HG02798 (cell line): ENCODE measurements at regions not wholly inside any gene's neighbourhood (a gene's known extent, or its start where the extent isn't known, plus 50 kb on each side); places are given as distances from the start of the nearest gene placed in this dataset.
A peak's percentile ranks its signal among the peaks of the same experiment; 100 is the strongest.

ENCODE experiments used
- ATAC-seq: cut with Tn5 transposase; IDR thresholded peaks from one replicate; pipeline ENCODE4 v1.9.1; 2021; ENCODE audit warnings: mild to moderate bottlenecking; ENCODE audit not compliant: unreplicated experiment, poor library complexity

- no peak for ATAC-seq
Observed at GRCh38 chr10:92747066-92747465, 57.3 kb downstream of the HHEX start.

- ATAC-seq: no peak
Observed at GRCh38 chr10:92747600-92747999, 57.8 kb downstream of the HHEX start.

GRCh38 chr10:92750791-92751533, 61.2 kb downstream of the HHEX start:
- ATAC-seq: no peak

- no peak for ATAC-seq
Observed at GRCh38 chr10:92751534-92751811, 61.7 kb downstream of the HHEX start.

DNA sequence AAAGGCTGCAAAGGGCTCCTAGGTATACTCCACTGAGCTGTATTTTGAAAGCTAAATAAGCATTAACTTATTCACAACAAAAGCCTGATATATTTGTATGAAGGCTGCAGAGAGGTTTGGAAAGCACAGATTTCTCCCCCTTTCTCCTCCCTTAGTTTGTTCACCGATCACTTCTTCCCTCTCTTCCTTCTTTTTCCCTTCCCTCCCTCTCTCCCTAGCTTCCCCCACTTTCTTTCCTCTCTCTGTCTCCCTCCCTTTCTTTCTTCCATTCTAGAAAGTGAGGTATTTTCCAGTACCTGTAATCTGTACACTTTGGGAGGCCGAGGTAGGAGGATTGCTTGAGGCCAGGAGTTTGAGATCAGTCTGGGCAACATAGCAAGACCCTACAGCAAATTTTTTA, 62.1 kb downstream of the HHEX start:
- ATAC-seq: no peak

- no peak for ATAC-seq
Observed at GRCh38 chr10:92753865-92754264, 64.1 kb downstream of the HHEX start.

DNA sequence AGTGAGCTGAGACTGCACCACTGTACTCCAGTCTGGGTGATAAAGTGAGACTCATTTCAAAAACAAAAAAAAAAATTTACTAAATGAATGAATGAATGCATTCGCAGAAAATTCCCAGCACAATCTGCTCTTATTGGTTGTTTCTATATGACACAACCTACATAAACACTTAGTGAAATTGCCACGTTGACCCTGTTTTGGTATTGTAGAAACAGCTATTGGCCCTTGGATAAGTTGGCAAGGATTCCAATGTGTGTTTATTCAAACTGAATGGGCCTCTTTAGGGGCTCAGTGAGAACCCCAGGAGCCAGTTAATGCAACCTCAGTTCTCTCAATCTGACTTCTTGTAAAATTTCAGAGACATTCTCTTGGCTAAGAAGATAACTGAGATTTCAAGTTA, 66.0 kb downstream of the HHEX start:
- no peak for ATAC-seq

GRCh38 chr10:92756201-92757065, 66.7 kb downstream of the HHEX start:
- ATAC-seq: peak; percentile 89

GRCh38 chr10:92757066-92757710, 67.4 kb downstream of the HHEX start:
- ATAC-seq: peak; percentile 63

DNA sequence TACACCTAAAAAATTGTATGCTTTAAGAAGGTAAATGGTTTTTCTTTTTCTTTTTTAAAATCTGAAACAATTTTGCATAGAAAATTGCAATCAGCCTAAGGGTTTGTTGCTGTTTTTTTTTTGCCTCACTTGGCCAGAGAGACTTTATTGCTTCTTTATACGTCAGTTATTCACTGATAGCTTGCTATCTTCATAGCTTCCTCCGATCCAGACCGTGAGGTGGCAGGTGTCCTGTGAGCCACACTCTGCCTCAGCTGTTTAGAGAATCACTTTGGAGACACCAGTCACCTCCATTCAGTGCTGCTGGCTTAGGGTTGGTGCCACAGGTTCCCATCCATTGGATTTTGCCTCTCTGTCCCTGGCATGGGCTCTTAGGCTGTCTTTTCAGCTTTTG, 68.0 kb downstream of the HHEX start:
- ATAC-seq: no peak

DNA sequence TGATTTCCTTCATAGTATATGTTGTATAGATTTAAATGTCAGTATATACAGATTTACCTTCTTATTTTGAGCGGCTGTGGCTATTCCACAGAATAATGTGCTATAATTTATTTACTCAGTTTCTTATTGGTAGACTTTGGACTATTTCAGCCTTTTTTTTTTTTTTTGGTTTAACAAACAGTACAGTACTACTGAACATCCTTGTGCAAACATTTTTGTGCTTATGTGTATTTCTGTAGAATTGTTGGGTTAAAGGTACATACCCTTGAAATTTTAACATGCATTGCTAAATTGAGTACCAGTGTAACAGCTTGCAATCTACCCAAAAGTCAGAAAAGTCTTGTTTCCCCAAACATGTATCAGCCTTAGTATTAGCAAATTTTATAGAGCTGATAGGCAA, 68.8 kb downstream of the HHEX start:
- no peak for ATAC-seq

DNA sequence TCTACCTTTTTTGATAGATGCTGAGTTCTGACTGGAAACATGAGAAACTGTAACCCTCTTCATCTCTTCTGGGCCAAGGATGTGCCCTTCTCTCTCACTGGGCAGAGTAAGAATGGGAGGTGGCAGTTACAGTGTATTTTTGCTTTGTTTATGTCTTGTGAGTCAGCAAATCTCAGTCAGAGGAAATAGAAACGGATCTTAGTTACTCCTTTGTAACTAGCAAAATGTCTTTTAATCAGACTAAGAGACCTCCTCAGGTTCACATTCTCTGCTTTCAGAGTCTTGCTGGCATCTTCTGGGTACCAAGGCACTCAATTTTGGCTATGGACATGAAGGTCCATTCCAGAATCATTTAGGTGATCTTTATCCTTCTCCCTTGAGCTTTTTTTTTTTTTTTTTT, 70.9 kb downstream of the HHEX start:
- ATAC-seq: no peak

DNA sequence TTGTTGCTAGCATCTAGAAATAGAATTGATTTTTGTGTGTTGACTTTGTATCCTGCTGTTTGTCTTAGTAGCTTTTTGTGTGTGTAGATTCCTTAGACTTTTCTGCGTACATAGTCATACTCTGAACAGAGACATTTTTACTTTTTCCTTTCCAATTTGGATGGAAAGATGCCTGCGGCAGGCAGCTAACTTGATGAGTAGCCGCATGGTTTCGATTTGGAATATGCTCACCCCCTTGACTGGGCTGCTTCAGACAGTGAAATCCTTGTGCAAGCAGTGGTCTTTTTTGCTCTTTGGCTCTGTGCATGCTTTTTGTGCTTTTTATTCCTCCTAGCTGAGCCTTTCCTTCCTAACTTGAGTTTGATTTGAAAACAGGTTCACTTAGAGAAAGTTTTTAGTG, 71.8 kb downstream of the HHEX start:
- no peak for ATAC-seq

- ATAC-seq: no peak
Observed at GRCh38 chr10:92763634-92764155, 73.9 kb downstream of the HHEX start.

DNA sequence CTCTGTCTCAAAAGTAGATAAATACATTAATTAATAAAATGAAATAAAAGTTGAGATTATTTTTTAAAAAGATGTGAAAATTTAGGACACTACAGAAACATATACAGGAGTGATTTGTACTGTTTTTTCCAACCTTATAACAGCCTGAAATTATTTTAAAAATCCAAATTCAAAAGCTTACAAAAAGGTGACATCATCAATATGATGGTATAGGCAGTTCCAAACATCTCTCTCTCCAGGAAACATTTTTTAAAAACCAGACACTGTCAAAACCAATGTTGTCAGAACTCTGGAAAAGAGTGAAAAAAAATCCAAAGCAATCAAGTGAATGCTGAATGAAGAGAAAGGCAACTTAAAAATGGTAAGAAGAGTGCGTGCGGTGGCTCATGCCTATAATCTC, 76.7 kb downstream of the HHEX start:
- no peak for ATAC-seq

DNA sequence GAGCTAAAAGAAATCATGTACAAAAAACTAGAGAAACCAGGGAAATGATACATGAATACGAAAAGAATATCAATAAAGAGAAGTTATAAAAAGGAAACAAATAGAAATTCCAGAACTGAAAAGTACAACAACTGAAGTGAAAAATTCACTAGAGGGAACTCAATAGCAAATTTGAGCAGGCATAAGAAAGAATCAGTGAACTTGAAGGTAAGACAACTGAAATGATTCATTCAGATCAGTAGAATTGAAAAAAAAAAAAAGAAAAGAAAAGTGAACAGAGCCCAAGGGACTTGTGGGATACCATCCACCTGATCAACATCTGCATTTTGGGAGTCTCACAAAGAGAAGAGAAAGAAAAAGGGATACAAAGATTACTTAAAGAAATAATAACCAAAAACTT, 78.3 kb downstream of the HHEX start:
- no peak for ATAC-seq

DNA sequence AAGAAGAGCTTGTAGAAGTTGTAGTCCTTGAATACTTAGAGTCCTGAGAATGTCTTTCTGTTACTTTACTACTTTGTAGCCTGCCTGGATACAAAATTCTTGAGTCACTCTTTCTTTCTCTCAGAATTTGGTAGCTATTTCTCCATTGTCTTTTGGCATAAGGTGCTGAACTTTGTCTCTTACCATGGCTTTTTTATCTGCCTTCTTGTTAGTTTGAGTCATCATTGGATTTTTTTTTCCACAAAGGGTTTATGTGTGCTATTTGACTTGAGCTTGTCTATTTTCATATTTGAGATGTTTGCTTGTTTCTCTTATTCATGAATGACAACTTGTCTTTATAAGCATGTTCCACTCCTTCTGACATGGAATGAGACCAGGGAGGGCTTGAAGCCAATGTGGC, 74.5 kb upstream of the EXOC6 start:
- ATAC-seq: no peak

- no peak for ATAC-seq
Observed at GRCh38 chr10:92778091-92778490, 70.2 kb upstream of the EXOC6 start.

- ATAC-seq: no peak
Observed at GRCh38 chr10:92785118-92785517, 63.2 kb upstream of the EXOC6 start.

- ATAC-seq: no peak
Observed at GRCh38 chr10:92787557-92788152, 60.7 kb upstream of the EXOC6 start.

- no peak for ATAC-seq
Observed at GRCh38 chr10:92789067-92789466, 59.3 kb upstream of the EXOC6 start.
